ENCODE measurements at regions not wholly inside any gene's neighbourhood (a gene's known extent, or its start where the extent isn't known, plus 50 kb on each side); places are given as distances from the start of the nearest gene placed in this dataset.

GRCh38 chr4:29307755-29308154 is 1412.4 kb upstream of the PCDH7 start:
- RAD21 ChIA-PET (ENCODE audit: unreplicated experiment): no interaction called here
- no peak for DNase-seq (ENCODE audit: low read depth, low spot score)
- in situ Hi-C loops (cut with MboI) (no loop called here), intact Hi-C loops (cut with micrococcal nuclease; ENCODE audit: unreplicated experiment) (no loop called here)
- Histone ChIP-seq H3K27me3 (replicated peaks in 1 of 2; ENCODE audit: control insufficient read depth in 2 of 2, insufficient read depth in 2 of 2, low read length in 1 of 2) (no peaks in the 10 kb centered on the region), H3K4me2 (ENCODE audit: control insufficient read depth, insufficient read depth) (no peak overlapping the region), H3K9ac (ENCODE audit: control insufficient read depth, insufficient read depth, low read length) (no peak overlapping the region), H3K36me3 (ENCODE audit: control insufficient read depth in 2 of 2, insufficient read depth in 2 of 2, low read length in 1 of 2) (no peaks in the 10 kb centered on the region), H2AFZ (ENCODE audit: control insufficient read depth, low read depth, low read length) (no peak overlapping the region), H4K20me1 (ENCODE audit: control insufficient read depth, insufficient read depth) (no peaks in the 10 kb centered on the region), H3K4me1 (ENCODE audit: control insufficient read depth, insufficient read depth, low read length) (no peaks in the 10 kb centered on the region), H3K79me2 (ENCODE audit: control insufficient read depth, insufficient read depth, low read length) (no peaks in the 10 kb centered on the region), H3K9me3 (replicated peaks; ENCODE audit: control insufficient read depth, insufficient read depth, low read length) (no peaks in the 10 kb centered on the region), H3K27ac (ENCODE audit: control insufficient read depth, insufficient read depth) (no peak overlapping the region), H3K4me3 (no peak overlapping the region)
- WGBS (ENCODE audit: insufficient coverage, insufficient replicate concordance, low lambda C conversion rate, missing lambda C conversion rate): 41% methylated on average over 1 of the region's 1 CpG
- BruUV-seq (replicated peaks): no TSS peak
- POLR2A ChIA-PET: no interaction called here
- no peak for ATAC-seq
- SMC1A ChIA-PET (ENCODE audit: uncharacterized antibody, unreplicated experiment): no interaction called here
- CTCF ChIA-PET: no interaction called here
- FAIRE-seq: no peak
- TF ChIP-seq RUNX3 (IDR thresholded peaks at IDR 0.05; ENCODE audit: low read length): no peak
- TF ChIP-seq BHLHE40 (IDR thresholded peaks at IDR 0.05; ENCODE audit: borderline replicate concordance in 1 of 2, low read depth in 2 of 2, low read length in 1 of 2): no peak
- TF ChIP-seq KDM1A (IDR thresholded peaks at IDR 0.05; ENCODE audit: borderline replicate concordance): no peak
- no peak for TF ChIP-seq RB1 (IDR thresholded peaks at IDR 0.05; ENCODE audit: borderline replicate concordance)
- no peak for TF ChIP-seq SUZ12 (IDR thresholded peaks at IDR 0.05; ENCODE audit: unreplicated experiment)
- no peak for TF ChIP-seq PKNOX1 (IDR thresholded peaks at IDR 0.05)
- TF ChIP-seq SUPT20H (IDR thresholded peaks at IDR 0.05; ENCODE audit: borderline replicate concordance, control insufficient read depth, low read depth, low read length): no peak
- no peak for TF ChIP-seq ZBTB11 (CRISPR knock-in tag; IDR thresholded peaks at IDR 0.05)
- TF ChIP-seq E2F4 (IDR thresholded peaks at IDR 0.05; ENCODE audit: low read depth, low read length): no peak
- no peak for TF ChIP-seq EP300 (IDR thresholded peaks at IDR 0.05; ENCODE audit: borderline replicate concordance in 1 of 2, control insufficient read depth in 1 of 2, low read depth in 2 of 2, low read length in 2 of 2)
- no peak for TF ChIP-seq ZNF592 (IDR thresholded peaks at IDR 0.05)

All from GM12878 (cell line).